ENCODE measurements at regions not wholly inside any gene's neighbourhood (a gene's known extent, or its start where the extent isn't known, plus 50 kb on each side); places are given as distances from the start of the nearest gene placed in this dataset.

DNA sequence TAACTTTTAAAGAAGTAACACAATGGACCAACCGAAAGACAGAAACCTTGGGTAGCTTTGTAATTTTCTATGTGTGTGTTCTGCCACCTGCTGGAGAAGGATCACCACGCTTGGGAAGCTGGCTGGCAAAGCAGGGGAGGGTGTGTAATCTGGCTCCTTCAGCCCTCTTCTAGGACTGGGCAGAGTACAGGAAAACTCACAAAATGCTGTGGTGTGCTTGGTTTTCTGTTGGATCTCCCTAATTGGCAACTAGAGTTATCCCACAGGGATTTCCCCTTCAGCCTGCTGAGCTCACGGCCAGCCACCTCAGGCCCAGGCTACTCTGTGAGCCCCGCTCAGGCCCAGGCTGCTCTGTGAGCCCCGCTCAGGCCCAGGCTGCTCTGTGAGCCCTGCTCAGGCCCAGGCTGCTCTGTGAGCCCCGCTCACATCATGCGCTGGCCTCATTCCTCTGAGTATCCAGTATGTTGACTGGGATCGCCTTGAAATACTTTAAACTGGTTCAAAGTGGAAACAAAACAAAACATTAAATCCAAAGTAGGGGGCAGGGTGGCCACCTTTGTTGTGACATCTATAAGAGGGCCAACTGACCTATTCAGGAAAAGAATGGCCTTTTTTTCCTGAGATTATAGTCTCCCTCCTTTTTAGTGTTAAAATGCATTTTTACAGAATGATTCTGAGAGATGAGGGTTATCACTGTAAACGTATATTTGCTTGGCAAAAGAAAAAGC is 52.0 kb upstream of the RNU6-8 start:
- DNase-seq, result peak; percentile 46

DNA sequence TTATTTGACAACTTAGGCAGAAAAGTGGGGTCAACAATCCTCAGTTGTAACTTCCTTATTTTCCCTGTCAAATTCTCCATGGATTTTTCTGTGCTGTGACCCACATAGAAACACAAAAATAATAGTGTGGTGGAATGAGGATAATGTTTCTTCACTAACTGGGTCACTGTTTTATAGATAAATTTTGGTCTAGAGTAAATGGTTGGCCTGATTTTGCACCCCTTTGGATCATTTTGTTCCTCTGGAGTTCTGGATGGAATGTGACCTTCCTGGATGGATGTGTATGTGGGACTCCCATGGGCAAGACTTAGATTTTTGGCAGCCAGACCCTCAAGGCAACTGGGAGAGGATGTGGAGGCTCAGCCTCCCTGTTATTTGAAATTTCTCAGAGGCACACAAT is 52.7 kb upstream of the RNU6-8 start:
- DNase-seq, result no peak

DNA sequence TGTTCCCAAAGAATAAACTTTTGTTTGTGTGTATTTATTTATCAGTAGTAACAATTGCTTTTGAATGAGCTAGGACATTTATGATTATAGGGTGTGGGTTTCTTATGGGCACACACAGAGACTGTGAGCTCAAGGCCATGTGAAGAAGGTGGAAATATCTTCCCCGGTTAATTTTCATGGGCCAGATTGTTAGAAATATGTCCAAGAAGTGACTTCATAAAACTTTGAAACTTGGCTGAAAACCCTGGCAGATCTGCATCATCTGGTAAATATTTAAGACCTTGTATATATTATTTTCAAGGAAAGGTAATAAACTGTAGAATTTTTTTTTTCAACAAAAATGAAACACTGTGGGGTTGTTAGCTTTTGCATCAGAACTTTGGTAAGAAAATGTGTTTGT is 53.5 kb upstream of the RNU6-8 start:
- no peak for DNase-seq

DNA sequence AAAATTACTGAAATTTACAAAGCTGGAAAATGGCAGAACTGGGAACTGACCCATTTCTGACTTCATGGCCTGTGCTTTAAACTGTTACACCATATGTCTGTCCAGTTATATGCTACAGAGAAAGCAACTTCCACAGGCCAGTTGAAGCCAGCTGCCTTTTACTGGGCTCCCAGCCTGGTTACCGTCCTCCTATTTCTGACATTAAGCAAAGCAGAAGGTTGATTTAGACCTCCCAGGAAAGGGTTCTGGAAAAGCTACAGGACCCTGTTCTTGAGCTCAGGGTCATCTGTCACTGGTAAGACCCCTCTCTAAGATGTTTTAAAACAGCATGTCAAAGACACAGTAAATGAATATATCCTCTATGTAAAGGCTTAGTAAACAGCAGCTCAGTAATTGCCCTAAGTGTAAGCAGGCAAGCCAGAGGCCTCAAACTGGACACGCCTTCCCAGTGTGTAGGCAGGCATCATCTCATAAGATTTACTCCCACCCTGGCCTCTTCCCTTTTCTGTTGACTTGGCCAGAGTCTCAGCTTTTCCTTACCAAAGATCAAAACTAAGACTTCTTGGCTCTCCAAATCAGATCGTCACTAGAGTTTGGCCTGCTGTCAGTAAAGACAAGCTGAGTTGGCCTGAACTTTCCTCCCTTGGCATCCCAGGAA is 55.4 kb upstream of the RNU6-8 start:
- DNase-seq, result no peak

DNA sequence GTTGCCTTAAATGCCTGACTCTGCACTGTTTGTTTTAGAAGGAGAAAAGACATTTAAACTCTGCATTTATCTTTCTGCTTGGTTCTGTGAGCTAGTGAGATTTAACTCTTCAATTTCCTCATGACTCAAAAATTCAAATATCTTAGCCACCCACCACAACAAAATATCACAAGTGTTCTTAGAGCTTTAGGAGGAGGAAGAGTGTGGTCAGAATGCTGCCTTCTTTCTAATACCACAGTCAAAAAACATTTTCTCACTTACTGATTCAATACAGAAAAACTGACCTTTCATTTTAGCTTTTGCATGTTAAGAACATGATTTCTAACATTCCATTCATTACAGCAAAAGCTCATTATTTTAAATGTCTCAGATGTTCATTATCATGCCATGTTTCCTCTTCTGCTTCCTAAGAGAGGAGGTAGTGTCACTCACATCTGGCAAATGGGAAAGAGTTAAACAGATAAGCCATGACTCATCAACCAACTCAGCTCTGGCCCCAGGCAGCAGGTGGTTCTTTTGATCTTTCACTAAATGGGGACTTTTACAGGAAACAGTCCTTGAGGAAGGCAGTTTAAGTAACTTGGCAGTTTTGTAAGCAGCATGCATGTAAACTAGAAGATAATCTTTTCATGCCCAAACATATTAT is 56.4 kb upstream of the RNU6-8 start:
- DNase-seq, result no peak

DNA sequence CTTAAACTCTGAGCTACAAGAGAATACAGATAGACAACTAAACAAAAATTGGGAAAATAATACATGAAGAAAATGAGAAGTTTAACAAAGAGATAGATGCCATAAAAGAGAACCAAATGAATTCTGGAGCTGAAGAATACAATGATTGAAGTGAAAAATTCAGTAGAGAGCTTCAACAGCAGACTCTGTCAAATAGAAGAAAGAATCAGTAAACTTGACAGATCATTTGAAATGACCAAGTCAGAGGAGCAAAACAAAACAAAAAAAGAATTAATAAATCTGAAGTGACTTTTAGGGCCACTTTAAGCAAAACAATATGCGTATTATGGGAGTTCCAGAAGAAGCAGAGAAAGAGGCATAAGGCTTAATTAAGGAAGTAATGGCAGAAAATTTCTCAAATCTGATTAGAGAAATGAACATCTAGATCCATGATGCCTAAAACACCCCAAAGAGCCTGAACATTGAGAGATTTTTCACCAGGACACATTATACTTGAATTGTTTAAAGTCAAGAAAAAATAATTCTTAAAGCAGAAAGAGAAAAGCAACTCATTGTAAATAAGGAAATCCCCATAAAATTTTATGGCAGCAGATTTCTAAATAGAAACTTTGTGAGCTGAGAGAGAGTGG is 61.0 kb upstream of the RNU6-8 start:
- no peak for DNase-seq

DNA sequence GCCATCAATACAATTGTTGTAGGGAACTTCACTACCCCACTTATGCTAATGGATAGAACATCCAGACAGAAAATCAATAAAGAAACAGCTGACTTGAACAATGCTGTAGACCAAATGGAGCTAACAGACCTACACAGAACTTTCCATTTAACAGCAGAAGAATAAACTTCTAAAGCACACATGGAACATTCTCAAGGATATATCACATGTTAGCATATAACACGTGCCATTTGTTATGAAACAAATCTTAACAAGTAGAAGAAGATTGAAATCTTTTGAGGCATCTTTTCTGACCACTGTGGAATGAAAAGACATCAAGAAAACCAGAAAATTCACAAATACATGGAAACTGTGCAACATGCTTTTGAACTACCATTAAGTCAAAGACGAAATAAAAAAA is 62.5 kb upstream of the RNU6-8 start:
- no peak for DNase-seq

DNA sequence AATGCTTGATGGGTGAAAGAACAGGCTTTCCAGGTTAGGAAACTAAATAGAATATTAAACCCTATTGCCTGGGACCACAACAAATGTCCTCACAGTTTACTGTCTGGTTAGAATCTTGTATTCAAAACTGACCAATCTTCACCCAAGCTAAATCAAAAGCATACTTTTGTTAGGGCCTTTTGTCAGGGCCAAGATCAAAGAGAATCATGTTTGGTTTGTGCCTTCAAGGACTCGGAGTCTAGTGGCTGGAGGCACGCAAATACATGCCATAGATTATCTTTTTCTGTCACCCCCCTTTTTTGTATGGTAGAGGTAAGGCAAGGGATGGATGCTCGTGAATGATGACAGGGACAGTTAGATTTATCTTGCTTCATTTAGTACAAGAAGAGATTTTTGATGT is 51.1 kb upstream of the AKAP6 start:
- no peak for DNase-seq

All from RPMI8226 (cell line).